HepG2 (cell line): ENCODE measurements at regions not wholly inside any gene's neighbourhood (a gene's known extent, or its start where the extent isn't known, plus 50 kb on each side); places are given as distances from the start of the nearest gene placed in this dataset.

Source experiments
- MXI1 ChIP-seq: IDR thresholded peaks from 3 replicates; pipeline ENCODE4 v1.6.1; 2012; ENCODE audit warnings: low read depth, low read length, inconsistent platforms, borderline replicate concordance
- PCBP2 ChIP-seq: fragments of 200-400 bp; formaldehyde crosslinking; optimal IDR thresholded peaks from 2 replicates; pipeline ENCODE3; 2018; ENCODE audit warnings: low read length, low read depth; ENCODE audit not compliant: poor library complexity, severe bottlenecking

- no peak for TF ChIP-seq PCBP2
- TF ChIP-seq MXI1, result no peak
Measured at GRCh38 chr4:138963412-138963811, 52.2 kb upstream of the NOCT start.
